Heart left ventricle (tissue), 13 donors: ENCODE measurements at regions not wholly inside any gene's neighbourhood (a gene's known extent, or its start where the extent isn't known, plus 50 kb on each side); places are given as distances from the start of the nearest gene placed in this dataset.

Experiments
- CTCF ChIP-seq, 12 donors: fragments of 200-600 bp; sonication (generic) in 4 of 12; IDR thresholded peaks; one replicate each; pipeline versions ENCODE4 v1.5.0 to v1.8.0; 2018 to 2022; ENCODE audit warnings: antibody characterized with exemption in 12 of 12, mild to moderate bottlenecking in 5 of 12
- POLR2A ChIP-seq, 2 donors: fragments of 450-650 bp; IDR thresholded peaks; one replicate each; pipeline ENCODE4 v1.6.1; 2017; ENCODE audit warnings: antibody characterized with exemption in 2 of 2, mild to moderate bottlenecking in 2 of 2, moderate library complexity in 2 of 2
- donor health status: ischemic (EF 13 %, LVEDD 7.1; RV severe dilation, severe dysfunction).
- donor health status: DM: no; HTN: yes; CAD: no.
- donor health status: DM: no; HTN: no; CAD: no.
- donor health status: ischemic (EF 25% LVEDD 6.9; RV normal size, moderate dysfunction).
- donor health status: ischemic (EF 25% LVEDD 5.7; RV mildly dilated, moderate dysfunction).
- donor health status: ischemic (EF 35%, LVEDD 5.7; RV mildly dilated, moderate dysfunction).
- donor health status: nonischemic (EF 11% LVEDD 7.7; RV severe dilation, severe dysfunction).
- donor health status: DM: yes; HTN: yes; CAD: no.
- donor health status: PGD.
- donor health status: ischemic (EF 29% LVEDD 5.4; RV normal size, mild dysfunction).
- donor health status: nonischemic (EF 23%, LVEDD 6.1; RV moderate dilation, normal function).

- TF ChIP-seq CTCF (IDR thresholded peaks at IDR 0.05) (no peak), POLR2A (IDR thresholded peaks at IDR 0.05) (no peak)
Measured at GRCh38 chr18:22545066-22545760, 127.5 kb upstream of the CTAGE1 start.
